CD14-positive monocyte (primary cell): ENCODE measurements at regions not wholly inside any gene's neighbourhood (a gene's known extent, or its start where the extent isn't known, plus 50 kb on each side); places are given as distances from the start of the nearest gene placed in this dataset.

ENCODE experiments used
- DNase-seq, 3 donors: peaks; one replicate each; pipeline ENCODE4 v3.0.0-alpha.2; 2011 to 2022
- H2AFZ ChIP-seq: 2 replicates; pipeline ENCODE4 v1.6.0; 2012; ENCODE audit warnings: mild to moderate bottlenecking, low read depth, low read length, inconsistent platforms; ENCODE audit not compliant: insufficient read depth, poor library complexity, severe bottlenecking
- H3K27ac ChIP-seq, 2 donors: 1 replicate in 1 of 2; 2 replicates in 1 of 2; pipeline ENCODE4 v1.5.1; 2012 to 2013; ENCODE audit warnings: low read length in 2 of 2, control low read depth in 1 of 2, inconsistent platforms in 1 of 2, low read depth in 1 of 2, mild to moderate bottlenecking in 1 of 2
- H3K27me3 ChIP-seq, 2 donors: one replicate each; pipeline versions ENCODE4 v1.6.0 to v1.6.1; 2011 to 2013; ENCODE audit warnings: low read length in 2 of 2; ENCODE audit not compliant: control insufficient read depth in 2 of 2, insufficient read depth in 2 of 2
- H3K36me3 ChIP-seq, 2 donors: replicated peaks in 1 of 2; 1 replicate in 1 of 2; 2 replicates in 1 of 2; pipeline versions ENCODE4 v1.5.1 to v1.6.1; 2012 to 2013; ENCODE audit warnings: low read length in 2 of 2, control low read depth in 1 of 2, inconsistent platforms in 1 of 2, mild to moderate bottlenecking in 1 of 2; ENCODE audit not compliant: insufficient read depth in 2 of 2, control insufficient read depth in 1 of 2
- H3K4me1 ChIP-seq, 2 donors: 1 replicate in 1 of 2; 2 replicates in 1 of 2; pipeline versions ENCODE4 v1.5.1 to v1.6.1; 2012 to 2013; ENCODE audit warnings: low read length in 2 of 2, control low read depth in 1 of 2, inconsistent platforms in 1 of 2, mild to moderate bottlenecking in 1 of 2, moderate library complexity in 1 of 2; ENCODE audit not compliant: insufficient read depth in 2 of 2, control insufficient read depth in 1 of 2
- H3K4me2 ChIP-seq: replicated peaks from 2 replicates; pipeline ENCODE3; 2012; ENCODE audit warnings: low read length, moderate library complexity, mild to moderate bottlenecking; ENCODE audit not compliant: poor library complexity, severe bottlenecking; ENCODE audit errors: extremely low read depth
- H3K4me3 ChIP-seq, 3 experiments: fragments of 200-600 bp in 1 of 3; sonication (generic) in 1 of 3; replicated peaks in 1 of 3; 1 replicate in 2 of 3; 2 replicates in 1 of 3; pipeline ENCODE4 v1.5.1; 2011 to 2013; ENCODE audit warnings: low read length in 3 of 3, mild to moderate bottlenecking in 3 of 3, control low read depth in 2 of 3, low read depth in 2 of 3, inconsistent platforms in 1 of 3, moderate library complexity in 1 of 3
- H3K79me2 ChIP-seq: 2 replicates; pipeline ENCODE4 v1.6.0; 2012; ENCODE audit warnings: mild to moderate bottlenecking, control low read depth, inconsistent platforms, low read length, moderate library complexity; ENCODE audit not compliant: insufficient read depth
- H3K9ac ChIP-seq: 2 replicates; pipeline ENCODE4 v1.6.0; 2017; ENCODE audit warnings: low read length, mild to moderate bottlenecking; ENCODE audit not compliant: insufficient read depth, poor library complexity, severe bottlenecking
- H3K9me3 ChIP-seq, 2 donors: replicated peaks in 1 of 2; 1 replicate in 1 of 2; 2 replicates in 1 of 2; pipeline versions ENCODE4 v1.5.1 to v1.6.1; 2012 to 2013; ENCODE audit warnings: low read length in 2 of 2, control low read depth in 1 of 2; ENCODE audit not compliant: control insufficient read depth in 1 of 2, insufficient read depth in 1 of 2
- H4K20me1 ChIP-seq: 2 replicates; pipeline ENCODE4 v1.6.0; 2012; ENCODE audit warnings: mild to moderate bottlenecking, low read length, control low read depth, moderate library complexity; ENCODE audit not compliant: insufficient read depth
- H3K27ac Mint-ChIP-seq, 7 donors: one replicate each; pipeline ENCODE4 v1.8.0; 2020; ENCODE audit warnings: mild to moderate bottlenecking in 7 of 7, mixed read lengths in 7 of 7, moderate library complexity in 6 of 7, inconsistent platforms in 2 of 7
- H3K27me3 Mint-ChIP-seq, 3 donors: one replicate each; pipeline ENCODE4 v1.8.0; 2021 to 2022; ENCODE audit warnings: low read depth in 3 of 3, mild to moderate bottlenecking in 3 of 3, mixed read lengths in 3 of 3, moderate library complexity in 3 of 3, inconsistent platforms in 1 of 3
- H3K36me3 Mint-ChIP-seq, 2 donors: one replicate each; pipeline ENCODE4 v1.8.0; 2020; ENCODE audit warnings: mixed read lengths in 2 of 2, inconsistent platforms in 1 of 2, mild to moderate bottlenecking in 1 of 2
- H3K4me1 Mint-ChIP-seq: one replicate; pipeline ENCODE4 v1.8.0; 2020; ENCODE audit warnings: mild to moderate bottlenecking, mixed read lengths
- H3K4me3 Mint-ChIP-seq, 2 donors: one replicate each; pipeline ENCODE4 v1.8.0; 2020; ENCODE audit warnings: mild to moderate bottlenecking in 2 of 2, mixed read lengths in 2 of 2, moderate library complexity in 1 of 2
- H3K9me3 Mint-ChIP-seq, 7 donors: one replicate each; pipeline ENCODE4 v1.8.0; 2020 to 2022; ENCODE audit warnings: mixed read lengths in 7 of 7, mild to moderate bottlenecking in 6 of 7, moderate library complexity in 6 of 7, inconsistent platforms in 2 of 7
- WGBS: methylation state at CpG from one replicate; pipeline ENCODE4 v1.1.5; 2013; ENCODE audit warnings: missing lambda C conversion rate; ENCODE audit not compliant: insufficient coverage; 5-methylcytosine and 5-hydroxymethylcytosine counted together
- intact Hi-C, 2 donors: fragments of 100-400 bp; cut with micrococcal nuclease; formaldehyde crosslinking; loops; one replicate each; pipeline versions ENCODE4 v1.15.0 to v1.15.1; 2023
- TF ChIP-seq, protein P1 (sequence below): fragments of 200-600 bp; IDR thresholded peaks from one replicate; pipeline ENCODE4 v1.8.0; 2022; ENCODE audit warnings: antibody characterized with exemption, mild to moderate bottlenecking

DNA sequence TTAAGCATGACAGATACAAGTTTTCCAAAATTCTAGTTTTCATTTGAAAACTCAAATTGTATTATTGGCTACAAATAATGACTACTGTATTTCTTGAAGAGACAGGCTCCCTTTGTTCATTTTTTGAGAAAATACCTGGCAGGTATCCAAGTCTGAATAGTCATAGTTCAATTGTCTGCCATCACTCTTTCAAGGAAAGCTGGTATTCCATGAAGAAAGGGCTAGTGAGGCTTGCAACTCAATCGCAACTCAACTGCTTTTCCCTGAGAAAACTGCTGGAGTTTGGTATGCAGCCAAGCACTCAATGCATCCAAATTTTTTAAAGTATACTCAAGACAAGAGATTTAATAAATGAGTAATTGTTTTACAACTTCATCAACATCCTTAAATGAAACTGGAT lies 61.4 kb upstream of the TRIO start:
- no peaks in the 10 kb centered on the region for H3K4me1 Mint-ChIP-seq
- Histone ChIP-seq H3K9ac (no peak overlapping the region), H3K27ac (no peak overlapping the region), H3K9me3 (no peaks in the 10 kb centered on the region), H3K4me2 (no peak overlapping the region), H3K36me3 (no peaks in the 10 kb centered on the region), H3K27me3 (no peaks in the 10 kb centered on the region), H3K4me1 (no peaks in the 10 kb centered on the region), H4K20me1 (no peaks in the 10 kb centered on the region), H3K79me2 (no peaks in the 10 kb centered on the region), H2AFZ (no peak overlapping the region), H3K4me3 (no peak overlapping the region)
- no CpG with 5 or more reads among the region's 1 CpG for WGBS
- H3K9me3 Mint-ChIP-seq, result peaks cover 0 to 4% (median 1%) of the 10 kb centered on the region in 7 donors
- H3K4me3 Mint-ChIP-seq, result no peak overlapping the region
- H3K36me3 Mint-ChIP-seq, result no peaks in the 10 kb centered on the region
- intact Hi-C loops, result no loop called here
- TF ChIP-seq, protein P1, sequence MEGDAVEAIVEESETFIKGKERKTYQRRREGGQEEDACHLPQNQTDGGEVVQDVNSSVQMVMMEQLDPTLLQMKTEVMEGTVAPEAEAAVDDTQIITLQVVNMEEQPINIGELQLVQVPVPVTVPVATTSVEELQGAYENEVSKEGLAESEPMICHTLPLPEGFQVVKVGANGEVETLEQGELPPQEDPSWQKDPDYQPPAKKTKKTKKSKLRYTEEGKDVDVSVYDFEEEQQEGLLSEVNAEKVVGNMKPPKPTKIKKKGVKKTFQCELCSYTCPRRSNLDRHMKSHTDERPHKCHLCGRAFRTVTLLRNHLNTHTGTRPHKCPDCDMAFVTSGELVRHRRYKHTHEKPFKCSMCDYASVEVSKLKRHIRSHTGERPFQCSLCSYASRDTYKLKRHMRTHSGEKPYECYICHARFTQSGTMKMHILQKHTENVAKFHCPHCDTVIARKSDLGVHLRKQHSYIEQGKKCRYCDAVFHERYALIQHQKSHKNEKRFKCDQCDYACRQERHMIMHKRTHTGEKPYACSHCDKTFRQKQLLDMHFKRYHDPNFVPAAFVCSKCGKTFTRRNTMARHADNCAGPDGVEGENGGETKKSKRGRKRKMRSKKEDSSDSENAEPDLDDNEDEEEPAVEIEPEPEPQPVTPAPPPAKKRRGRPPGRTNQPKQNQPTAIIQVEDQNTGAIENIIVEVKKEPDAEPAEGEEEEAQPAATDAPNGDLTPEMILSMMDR, result no peak
- H3K27ac Mint-ChIP-seq, result no peak overlapping the region
- peaks cover 7 to 12% (median 10%) of the 10 kb centered on the region in 3 donors for H3K27me3 Mint-ChIP-seq
- DNase-seq, result no peak

DNA sequence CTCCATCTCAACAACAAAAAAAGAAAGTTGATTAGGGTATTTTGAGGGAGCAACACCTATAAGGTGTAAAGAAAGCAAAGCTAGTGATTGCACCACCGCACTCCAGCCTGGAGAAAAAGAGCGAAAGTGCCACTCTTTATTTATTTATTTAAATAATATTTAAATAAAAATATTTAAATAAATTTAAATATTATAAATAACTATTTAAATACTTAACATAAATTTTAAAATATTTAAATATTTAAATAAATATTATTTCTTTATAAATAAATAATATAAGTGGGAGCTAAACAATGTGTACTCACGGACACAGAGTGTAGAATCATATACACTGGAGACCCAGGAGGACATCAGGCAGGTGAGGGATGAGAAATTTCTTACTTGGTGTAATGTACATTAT lies 64.4 kb upstream of the TRIO start:
- no peak overlapping the region for H3K27ac ChIP-seq
- H3K79me2 ChIP-seq, result no peaks in the 10 kb centered on the region
- H3K4me3 ChIP-seq, result no peak overlapping the region
- H3K4me2 ChIP-seq, result no peak overlapping the region
- H3K9me3 ChIP-seq, result no peaks in the 10 kb centered on the region
- H3K27me3 Mint-ChIP-seq, result peaks cover 5 to 14% (median 12%) of the 10 kb centered on the region in 3 donors
- H3K27ac Mint-ChIP-seq, result no peak overlapping the region
- H3K4me1 Mint-ChIP-seq, result no peaks in the 10 kb centered on the region
- WGBS, result no CpG with 5 or more reads among the region's 3 CpGs
- H3K36me3 ChIP-seq, result no peaks in the 10 kb centered on the region
- H3K9me3 Mint-ChIP-seq, result peaks cover 0 to 4% (median 1%) of the 10 kb centered on the region in 7 donors
- DNase-seq, result no peak
- H3K36me3 Mint-ChIP-seq, result no peaks in the 10 kb centered on the region
- no peak overlapping the region for H3K4me3 Mint-ChIP-seq
- H4K20me1 ChIP-seq, result no peaks in the 10 kb centered on the region
- H3K9ac ChIP-seq, result no peak overlapping the region
- no peak overlapping the region for H2AFZ ChIP-seq
- no peaks in the 10 kb centered on the region for H3K4me1 ChIP-seq
- TF ChIP-seq, protein P1, result no peak
- no peaks in the 10 kb centered on the region for H3K27me3 ChIP-seq
- intact Hi-C loops, result no loop called here
